ENCODE measurements at regions not wholly inside any gene's neighbourhood (a gene's known extent, or its start where the extent isn't known, plus 50 kb on each side); places are given as distances from the start of the nearest gene placed in this dataset.
"Not testable (repeated sequence)": the region's sequence is repeated elsewhere in the genome, so short reads cannot be mapped to it uniquely, and the experiment has no call there.

- ATAC-seq (ENCODE audit: low FRiP score): no peak
- no peak for DNase-seq (ENCODE audit: low spot score)
- TF ChIP-seq, protein P1, sequence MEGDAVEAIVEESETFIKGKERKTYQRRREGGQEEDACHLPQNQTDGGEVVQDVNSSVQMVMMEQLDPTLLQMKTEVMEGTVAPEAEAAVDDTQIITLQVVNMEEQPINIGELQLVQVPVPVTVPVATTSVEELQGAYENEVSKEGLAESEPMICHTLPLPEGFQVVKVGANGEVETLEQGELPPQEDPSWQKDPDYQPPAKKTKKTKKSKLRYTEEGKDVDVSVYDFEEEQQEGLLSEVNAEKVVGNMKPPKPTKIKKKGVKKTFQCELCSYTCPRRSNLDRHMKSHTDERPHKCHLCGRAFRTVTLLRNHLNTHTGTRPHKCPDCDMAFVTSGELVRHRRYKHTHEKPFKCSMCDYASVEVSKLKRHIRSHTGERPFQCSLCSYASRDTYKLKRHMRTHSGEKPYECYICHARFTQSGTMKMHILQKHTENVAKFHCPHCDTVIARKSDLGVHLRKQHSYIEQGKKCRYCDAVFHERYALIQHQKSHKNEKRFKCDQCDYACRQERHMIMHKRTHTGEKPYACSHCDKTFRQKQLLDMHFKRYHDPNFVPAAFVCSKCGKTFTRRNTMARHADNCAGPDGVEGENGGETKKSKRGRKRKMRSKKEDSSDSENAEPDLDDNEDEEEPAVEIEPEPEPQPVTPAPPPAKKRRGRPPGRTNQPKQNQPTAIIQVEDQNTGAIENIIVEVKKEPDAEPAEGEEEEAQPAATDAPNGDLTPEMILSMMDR (IDR thresholded peaks at IDR 0.05): no peak
Observed at GRCh38 chr4:10837151-10837550, 152.6 kb upstream of the CLNK start.

GRCh38 chr4:10832806-10833628 is 148.4 kb upstream of the CLNK start:
- ATAC-seq (ENCODE audit: low FRiP score) (no peak), DNase-seq (ENCODE audit: low spot score) (no peak)
- TF ChIP-seq, protein P1 (IDR thresholded peaks at IDR 0.05): no peak

- DNase-seq (ENCODE audit: low spot score): no peak
- ATAC-seq (ENCODE audit: low FRiP score): no peak
- TF ChIP-seq, protein P1 (IDR thresholded peaks at IDR 0.05): no peak
Observed at GRCh38 chr4:10831727-10832408, 147.3 kb upstream of the CLNK start.

GRCh38 chr4:10828918-10829538 is 144.5 kb upstream of the CLNK start:
- not testable (repeated sequence) for DNase-seq (ENCODE audit: low spot score); ATAC-seq (ENCODE audit: low FRiP score)

DNA sequence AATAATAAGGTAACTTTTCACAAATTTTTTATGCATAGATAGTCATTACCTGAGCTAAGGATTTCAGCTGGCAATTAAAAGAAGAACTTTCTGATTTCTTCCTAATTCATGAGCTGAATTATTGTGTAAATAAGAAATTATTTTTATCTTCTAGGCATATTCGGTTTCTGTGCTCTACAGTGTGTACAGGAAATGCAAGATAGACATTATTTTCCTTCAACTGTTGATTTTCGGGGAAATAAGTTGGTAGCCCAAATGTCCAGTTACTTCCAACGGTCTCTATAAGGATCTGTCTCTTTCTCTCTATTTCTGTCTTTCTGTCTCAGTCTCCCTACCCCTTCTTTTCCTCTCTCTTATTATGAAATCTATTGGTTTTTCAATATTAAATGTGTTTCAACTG is 137.3 kb upstream of the CLNK start:
- DNase-seq (ENCODE audit: low spot score) (no peak), ATAC-seq (ENCODE audit: low FRiP score) (no peak)
- TF ChIP-seq, protein P1 (IDR thresholded peaks at IDR 0.05): no peak

GRCh38 chr4:10816571-10816970 is 132.0 kb upstream of the CLNK start:
- DNase-seq (ENCODE audit: low spot score): no peak
- no peak for ATAC-seq (ENCODE audit: low FRiP score)
- TF ChIP-seq, protein P1 (IDR thresholded peaks at IDR 0.05): no peak

DNA sequence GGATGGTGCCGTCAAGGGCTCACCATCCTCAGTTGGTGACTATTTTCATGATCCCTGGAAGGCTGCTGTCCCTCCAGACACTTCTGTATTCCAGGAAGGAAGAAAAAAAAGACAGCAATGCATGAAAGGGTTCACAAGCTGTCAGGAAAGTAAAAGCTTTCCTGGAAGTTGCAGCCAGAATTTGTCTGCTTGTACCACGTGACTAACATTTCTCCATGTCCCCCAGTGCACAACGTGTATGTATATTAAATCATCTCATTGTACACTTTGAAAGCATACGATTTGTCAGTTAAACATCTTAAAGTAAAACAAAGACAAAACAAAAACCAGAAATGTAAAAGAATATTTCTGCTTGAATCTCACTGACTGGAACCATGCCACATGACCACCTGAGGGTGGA is 127.4 kb upstream of the CLNK start:
- no peak for ATAC-seq (ENCODE audit: low FRiP score)
- TF ChIP-seq, protein P1 (IDR thresholded peaks at IDR 0.05): no peak
- DNase-seq (ENCODE audit: low spot score): no peak
